HG02852 (cell line): ENCODE measurements at regions not wholly inside any gene's neighbourhood (a gene's known extent, or its start where the extent isn't known, plus 50 kb on each side); places are given as distances from the start of the nearest gene placed in this dataset.
"Not testable (repeated sequence)": the region's sequence is repeated elsewhere in the genome, so short reads cannot be mapped to it uniquely, and the experiment has no call there.

Experiments used
- ATAC-seq: cut with Tn5 transposase; IDR thresholded peaks from one replicate; pipeline ENCODE4 v1.9.1; 2021; ENCODE audit warnings: mild to moderate bottlenecking, moderate library complexity; ENCODE audit not compliant: unreplicated experiment

- no peak for ATAC-seq
Observed at GRCh38 chr2:234251326-234252271, 201.1 kb downstream of the SPP2 start.

- no peak for ATAC-seq
Observed at GRCh38 chr2:234250926-234251325, 200.4 kb downstream of the SPP2 start.

- ATAC-seq, result no peak
Observed at GRCh38 chr2:234249873-234250272, 199.4 kb downstream of the SPP2 start.

- no peak for ATAC-seq
Observed at GRCh38 chr2:234249034-234249735, 198.7 kb downstream of the SPP2 start.

GRCh38 chr2:234248213-234248710, 197.8 kb downstream of the SPP2 start:
- ATAC-seq, result not testable (repeated sequence)

- ATAC-seq, result no peak
Observed at GRCh38 chr2:234247453-234248180, 197.1 kb downstream of the SPP2 start.

GRCh38 chr2:234245945-234246344, 195.4 kb downstream of the SPP2 start:
- ATAC-seq, result no peak

- no peak for ATAC-seq
Observed at GRCh38 chr2:234243871-234244565, 193.5 kb downstream of the SPP2 start.

GRCh38 chr2:234242459-234242836, 191.9 kb downstream of the SPP2 start:
- no peak for ATAC-seq

- no peak for ATAC-seq
Observed at GRCh38 chr2:234241656-234242458, 191.4 kb downstream of the SPP2 start.

- no peak for ATAC-seq
Observed at GRCh38 chr2:234240917-234241316, 190.4 kb downstream of the SPP2 start.

- no peak for ATAC-seq
Observed at GRCh38 chr2:234235191-234235590, 184.7 kb downstream of the SPP2 start.

- ATAC-seq, result no peak
Observed at GRCh38 chr2:234231460-234231859, 181.0 kb downstream of the SPP2 start.

GRCh38 chr2:234219046-234219310, 168.5 kb downstream of the SPP2 start:
- ATAC-seq, result no peak

GRCh38 chr2:234218266-234219045, 168.0 kb downstream of the SPP2 start:
- no peak for ATAC-seq

GRCh38 chr2:234212534-234212933, 162.0 kb downstream of the SPP2 start:
- ATAC-seq, result no peak

GRCh38 chr2:234211797-234212196, 161.3 kb downstream of the SPP2 start:
- ATAC-seq, result no peak

- ATAC-seq, result no peak
Observed at GRCh38 chr2:234206738-234207137, 156.2 kb downstream of the SPP2 start.

GRCh38 chr2:234204480-234204879, 154.0 kb downstream of the SPP2 start:
- ATAC-seq, result no peak
